ENCODE measurements at regions not wholly inside any gene's neighbourhood (a gene's known extent, or its start where the extent isn't known, plus 50 kb on each side); places are given as distances from the start of the nearest gene placed in this dataset.

DNA sequence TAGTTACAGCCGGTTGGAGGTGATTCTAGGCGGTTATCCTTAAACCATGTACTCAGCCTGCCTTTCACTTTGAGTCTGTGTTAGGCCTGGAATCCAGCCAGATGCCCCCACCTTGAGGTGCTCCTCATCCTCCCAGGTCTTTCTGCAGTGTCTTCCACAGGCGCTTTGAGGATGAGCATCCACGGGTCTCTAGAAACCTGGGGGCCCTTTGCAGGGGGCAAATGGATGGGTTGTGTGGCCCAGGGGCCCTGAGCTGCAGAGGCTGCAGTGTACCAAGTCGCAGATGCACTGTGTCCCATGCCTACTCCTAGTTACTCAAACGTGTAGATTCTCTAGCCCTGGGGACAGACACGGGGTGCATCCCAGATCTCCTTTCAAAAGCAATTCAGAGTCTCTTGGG, 242.1 kb upstream of the IRX1 start:
- POLR2A ChIA-PET: no interaction called here
- no peak overlapping the region for H3K4me3 ChIP-seq (ENCODE audit: low read depth, low read length)
- CTCF ChIA-PET: no interaction called here
- TF ChIP-seq, protein P1, sequence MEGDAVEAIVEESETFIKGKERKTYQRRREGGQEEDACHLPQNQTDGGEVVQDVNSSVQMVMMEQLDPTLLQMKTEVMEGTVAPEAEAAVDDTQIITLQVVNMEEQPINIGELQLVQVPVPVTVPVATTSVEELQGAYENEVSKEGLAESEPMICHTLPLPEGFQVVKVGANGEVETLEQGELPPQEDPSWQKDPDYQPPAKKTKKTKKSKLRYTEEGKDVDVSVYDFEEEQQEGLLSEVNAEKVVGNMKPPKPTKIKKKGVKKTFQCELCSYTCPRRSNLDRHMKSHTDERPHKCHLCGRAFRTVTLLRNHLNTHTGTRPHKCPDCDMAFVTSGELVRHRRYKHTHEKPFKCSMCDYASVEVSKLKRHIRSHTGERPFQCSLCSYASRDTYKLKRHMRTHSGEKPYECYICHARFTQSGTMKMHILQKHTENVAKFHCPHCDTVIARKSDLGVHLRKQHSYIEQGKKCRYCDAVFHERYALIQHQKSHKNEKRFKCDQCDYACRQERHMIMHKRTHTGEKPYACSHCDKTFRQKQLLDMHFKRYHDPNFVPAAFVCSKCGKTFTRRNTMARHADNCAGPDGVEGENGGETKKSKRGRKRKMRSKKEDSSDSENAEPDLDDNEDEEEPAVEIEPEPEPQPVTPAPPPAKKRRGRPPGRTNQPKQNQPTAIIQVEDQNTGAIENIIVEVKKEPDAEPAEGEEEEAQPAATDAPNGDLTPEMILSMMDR (IDR thresholded peaks at IDR 0.05; ENCODE audit: insufficient read depth, low read length, missing control alignments): no peak
- DNase-seq (ENCODE audit: low read depth, low spot score): no peak

DNA sequence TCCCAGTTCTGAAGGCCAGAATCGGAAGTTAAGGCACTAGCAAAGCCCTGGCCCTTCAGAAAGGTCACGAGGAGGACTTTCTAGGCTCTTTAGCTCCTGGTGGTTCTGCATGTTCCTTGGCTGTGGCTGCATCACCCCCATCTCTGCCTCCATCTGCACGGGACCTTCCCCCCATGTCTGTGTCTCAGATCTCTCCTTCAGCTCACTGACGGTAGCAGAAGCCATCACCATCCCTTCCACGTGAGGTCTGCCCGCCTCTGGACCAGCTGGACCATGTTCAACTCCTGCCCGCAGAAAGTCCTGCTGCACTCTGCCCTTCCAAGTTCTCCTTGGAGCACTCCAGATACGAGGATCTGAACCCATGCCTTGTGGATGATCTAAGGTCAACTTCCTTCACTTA, 242.9 kb upstream of the IRX1 start:
- no peak overlapping the region for H3K4me3 ChIP-seq (ENCODE audit: low read depth, low read length)
- POLR2A ChIA-PET: no interaction called here
- no peak for DNase-seq (ENCODE audit: low read depth, low spot score)
- TF ChIP-seq, protein P1 (IDR thresholded peaks at IDR 0.05; ENCODE audit: insufficient read depth, low read length, missing control alignments): no peak
- CTCF ChIA-PET: no interaction called here

DNA sequence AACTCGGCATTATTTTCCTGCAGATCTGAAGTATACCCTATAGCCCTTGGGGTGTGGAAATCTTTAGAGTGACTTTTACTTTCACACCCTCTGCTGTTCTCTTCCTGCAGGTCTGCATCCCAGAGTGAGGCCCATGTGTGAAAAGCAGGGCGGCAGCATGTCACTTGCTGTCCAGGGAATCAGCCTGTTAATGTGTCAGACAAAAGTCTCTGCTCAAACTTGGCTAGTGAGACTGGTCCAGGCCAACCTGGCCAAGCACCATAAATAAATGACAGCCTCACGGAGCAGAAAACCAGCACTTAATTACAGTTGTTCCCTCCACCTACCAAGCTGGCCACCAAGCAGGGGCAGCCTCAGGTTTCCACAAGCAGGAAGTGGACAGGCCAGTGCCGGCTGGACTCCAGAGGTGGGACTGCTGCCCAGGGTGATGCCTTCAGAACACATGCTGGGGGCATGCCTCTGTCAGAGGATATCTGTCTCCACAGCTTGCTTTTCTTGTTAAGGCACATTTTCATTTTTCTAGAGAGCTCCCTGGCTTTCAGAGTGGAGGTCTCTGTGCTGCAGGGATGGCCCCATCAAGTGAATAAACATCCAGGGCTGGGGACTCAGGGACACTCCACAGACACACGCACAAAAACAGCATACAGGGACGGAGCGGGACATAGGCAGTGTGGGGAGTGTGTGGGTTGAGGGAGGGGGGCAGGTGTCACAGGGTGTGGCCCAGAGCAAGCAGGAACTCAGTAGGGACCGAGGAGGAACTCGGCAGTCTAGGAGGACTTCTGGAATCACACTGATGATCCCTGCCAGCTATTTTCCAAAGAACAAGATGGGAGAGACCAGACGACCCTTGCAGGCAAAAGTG, 243.8 kb upstream of the IRX1 start:
- TF ChIP-seq, protein P1 (IDR thresholded peaks at IDR 0.05; ENCODE audit: insufficient read depth, low read length, missing control alignments): no peak
- CTCF ChIA-PET: no interaction called here
- no peak overlapping the region for H3K4me3 ChIP-seq (ENCODE audit: low read depth, low read length)
- DNase-seq (ENCODE audit: low read depth, low spot score): no peak
- POLR2A ChIA-PET: no interaction called here

DNA sequence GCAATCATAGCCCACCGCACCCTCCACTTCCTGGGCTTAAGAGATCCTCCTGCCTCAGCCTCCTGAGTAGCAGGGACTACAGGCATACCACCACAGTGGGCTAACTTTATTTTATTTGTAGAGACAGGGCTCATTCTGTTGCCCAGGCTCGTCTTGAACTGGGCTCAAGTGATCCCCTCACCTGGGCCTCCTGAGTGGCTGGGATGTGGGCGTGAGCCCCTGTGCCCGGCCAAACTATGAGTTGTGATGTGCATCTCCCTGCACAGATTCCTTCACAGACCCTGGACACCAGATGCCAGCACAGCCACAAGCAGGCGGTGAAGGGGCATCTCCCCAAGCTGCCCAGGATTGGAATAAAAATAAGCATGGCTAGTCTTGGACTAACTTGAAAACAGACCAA, 244.9 kb upstream of the IRX1 start:
- ChIA-PET POLR2A (no interaction called here), CTCF (no interaction called here)
- DNase-seq (ENCODE audit: low read depth, low spot score): no peak
- TF ChIP-seq, protein P1 (IDR thresholded peaks at IDR 0.05; ENCODE audit: insufficient read depth, low read length, missing control alignments): no peak
- no peak overlapping the region for H3K4me3 ChIP-seq (ENCODE audit: low read depth, low read length)

DNA sequence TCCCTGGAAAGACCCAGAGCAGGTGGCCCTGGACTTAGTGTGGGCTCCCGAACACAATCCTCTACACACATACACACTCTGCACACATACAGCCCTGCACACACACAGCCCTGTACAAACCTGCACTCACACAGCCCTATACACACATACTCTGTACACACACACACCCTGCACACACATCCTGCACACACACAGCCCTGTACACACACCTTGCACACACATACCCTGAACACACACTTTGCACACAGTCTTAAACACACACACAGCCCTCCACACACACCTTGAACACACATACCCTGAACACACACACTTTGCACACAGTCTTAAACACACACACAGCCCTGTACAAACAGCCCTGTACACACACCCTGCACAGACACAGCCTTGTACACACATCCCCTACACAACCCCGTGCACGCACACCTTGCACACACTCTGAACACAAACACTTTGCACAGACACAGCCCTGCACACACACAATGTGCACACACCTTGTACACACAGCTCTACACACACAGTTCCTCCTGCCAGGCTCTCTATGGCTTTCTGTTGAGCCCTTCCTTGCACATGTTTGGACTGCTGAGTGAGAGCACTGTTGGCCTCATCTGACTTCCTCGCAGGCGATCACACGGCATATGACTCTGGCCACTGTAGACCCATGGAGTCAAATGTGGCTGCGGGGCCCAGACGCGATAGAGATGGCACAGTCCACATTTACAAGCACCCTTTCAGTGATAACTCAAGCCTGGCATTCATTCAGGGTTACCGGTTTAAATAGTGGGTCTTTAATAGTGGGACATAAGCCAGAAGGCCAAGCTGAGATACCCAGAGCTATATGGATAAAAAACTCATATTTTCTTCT, 245.7 kb upstream of the IRX1 start:
- ChIA-PET CTCF (no interaction called here), POLR2A (no interaction called here)
- no peak overlapping the region for H3K4me3 ChIP-seq (ENCODE audit: low read depth, low read length)
- DNase-seq (ENCODE audit: low read depth, low spot score): no peak
- TF ChIP-seq, protein P1 (IDR thresholded peaks at IDR 0.05; ENCODE audit: insufficient read depth, low read length, missing control alignments): no peak
